Panc1 (cell line): ENCODE measurements at regions not wholly inside any gene's neighbourhood (a gene's known extent, or its start where the extent isn't known, plus 50 kb on each side); places are given as distances from the start of the nearest gene placed in this dataset.
A peak's percentile ranks its signal among the peaks of the same experiment; 100 is the strongest.

Experiments used
- ATAC-seq: fragments of 200-7000 bp; cut with Tn5 transposase; 2 replicates; pipeline ENCODE4 v1.9.1; 2020; ENCODE audit warnings: mild to moderate bottlenecking, moderate library complexity
- BruUV-seq: library from RNA; stranded (reverse); fragments of 400-500 nt; replicated peaks from 2 replicates; lab custom pipeline; 2021; lab: Mats Ljungman, UMichigan
- CTCF ChIA-PET: fragments of 300-600 bp; sonication (Branson Sonifier 250); formaldehyde crosslinking; loops from one replicate; lab custom pipeline; 2022; ENCODE audit warnings: antibody characterized with exemption; lab: Charles Lee
- POLR2A ChIA-PET: fragments of 300-600 bp; sonication (Branson Sonifier 250); formaldehyde crosslinking; loops from one replicate; lab custom pipeline; 2022; ENCODE audit warnings: antibody characterized with exemption; lab: Charles Lee
- DNase-seq: peaks from one replicate; pipeline ENCODE4 v3.0.0-alpha.2; 2010; ENCODE audit warnings: low read depth, low spot score
- H3K27ac ChIP-seq: 2 replicates; pipeline ENCODE4 v1.5.1; 2011; ENCODE audit warnings: mild to moderate bottlenecking, low read length, inconsistent platforms
- H3K27me3 ChIP-seq: fragments of 200-500 bp; sonication (Bioruptor generic); 2 replicates; pipeline ENCODE4 v1.6.0; 2014; ENCODE audit warnings: low read length, inconsistent platforms; ENCODE audit not compliant: control insufficient read depth, insufficient read depth
- H3K36me3 ChIP-seq: fragments of 200-500 bp; sonication (Bioruptor generic); 2 replicates; pipeline ENCODE4 v1.5.1; 2014; ENCODE audit warnings: inconsistent platforms, mild to moderate bottlenecking, low read length, moderate library complexity; ENCODE audit not compliant: control insufficient read depth, insufficient read depth
- H3K4me1 ChIP-seq: 2 replicates; pipeline ENCODE4 v1.5.1; 2011; ENCODE audit warnings: inconsistent platforms, mild to moderate bottlenecking, low read length, moderate library complexity; ENCODE audit not compliant: control insufficient read depth, insufficient read depth
- H3K4me3 ChIP-seq, 2 experiments: 2 replicates each; pipeline ENCODE4 v1.5.1; 2011 to 2012; ENCODE audit warnings: low read depth in 2 of 2, low read length in 2 of 2, mild to moderate bottlenecking in 2 of 2, inconsistent platforms in 1 of 2, moderate library complexity in 1 of 2
- H3K9me3 ChIP-seq: fragments of 200-500 bp; sonication (Bioruptor generic); 2 replicates; pipeline ENCODE4 v1.5.1; 2014; ENCODE audit warnings: low read depth, mild to moderate bottlenecking, inconsistent platforms, low read length, moderate library complexity; ENCODE audit not compliant: control insufficient read depth, insufficient read depth
- CTCF ChIP-seq: fragments of 450-650 bp; IDR thresholded peaks from 2 replicates; pipeline ENCODE4 v1.5.1; 2017; ENCODE audit warnings: mild to moderate bottlenecking
- POLR2AphosphoS5 ChIP-seq: IDR thresholded peaks from 2 replicates; pipeline ENCODE4 v1.6.1; 2012; ENCODE audit warnings: mild to moderate bottlenecking, low read depth, low read length, moderate library complexity
- REST ChIP-seq, 2 experiments: IDR thresholded peaks; 2 replicates each; pipeline ENCODE4 v1.6.1; 2011 to 2012; ENCODE audit warnings: low read depth in 2 of 2, control low read depth in 1 of 2, low read length in 1 of 2, mild to moderate bottlenecking in 1 of 2, moderate library complexity in 1 of 2; ENCODE audit not compliant: insufficient read depth in 1 of 2
- SIN3A ChIP-seq: IDR thresholded peaks from 2 replicates; pipeline ENCODE4 v1.6.1; 2012; ENCODE audit warnings: low read depth, mild to moderate bottlenecking, low read length, moderate library complexity, borderline replicate concordance; ENCODE audit not compliant: insufficient read depth
- TCF7L2 ChIP-seq: IDR thresholded peaks from 2 replicates; pipeline ENCODE4 v1.6.1; 2011; ENCODE audit warnings: mild to moderate bottlenecking, low read depth, low read length, inconsistent platforms
- in situ Hi-C: cut with HindIII; loops from 2 replicates; pipeline ENCODE4 v1.10.0; 2016; ENCODE audit warnings: low sequenced_read_pairs, low pct_unique_long_range_greater_than_20kb
- intact Hi-C: fragments of 100-400 bp; cut with micrococcal nuclease; formaldehyde crosslinking; loops from one replicate; pipeline ENCODE4 v1.10.0; 2022; ENCODE audit not compliant: unreplicated experiment

DNA sequence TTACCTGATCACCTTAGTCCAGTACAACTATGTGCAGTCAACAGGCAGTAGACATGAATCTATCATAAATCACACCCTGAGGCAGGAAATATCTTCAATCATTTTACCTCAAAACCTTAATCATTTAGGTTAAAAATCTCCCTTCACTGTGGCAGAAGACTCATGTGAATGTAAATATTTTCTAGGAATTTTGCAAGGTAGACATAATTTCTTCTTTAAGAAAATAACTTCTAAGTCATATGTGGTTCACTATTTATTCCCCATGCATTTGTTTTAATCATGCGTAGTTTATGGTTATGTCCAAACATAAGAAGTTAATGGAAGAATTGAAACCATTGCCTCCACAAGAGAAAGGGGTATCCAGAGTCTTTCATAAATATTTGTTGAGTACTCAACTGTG is 97.0 kb downstream of the HMHB1 start:
- H3K9me3 ChIP-seq: no peaks in the 10 kb centered on the region
- no peaks in the 10 kb centered on the region for H3K27me3 ChIP-seq
- H3K27ac ChIP-seq: no peak overlapping the region
- DNase-seq (no peak), ATAC-seq (no peak)
- intact Hi-C loops: no loop called here
- no peak overlapping the region for H3K4me3 ChIP-seq
- ChIA-PET CTCF (no interaction called here), POLR2A (no interaction called here)
- no peaks in the 10 kb centered on the region for H3K4me1 ChIP-seq
- H3K36me3 ChIP-seq: no peaks in the 10 kb centered on the region
- in situ Hi-C loops: no loop called here
- BruUV-seq: no TSS peak
- TF ChIP-seq CTCF (no peak), TCF7L2 (no peak), SIN3A (no peak), POLR2AphosphoS5 (no peak), REST (IDR thresholded peaks at IDR 0.05; ENCODE audit: insufficient read depth in 1 of 2, low read depth in 2 of 2, low read length in 1 of 2) (no peak)

DNA sequence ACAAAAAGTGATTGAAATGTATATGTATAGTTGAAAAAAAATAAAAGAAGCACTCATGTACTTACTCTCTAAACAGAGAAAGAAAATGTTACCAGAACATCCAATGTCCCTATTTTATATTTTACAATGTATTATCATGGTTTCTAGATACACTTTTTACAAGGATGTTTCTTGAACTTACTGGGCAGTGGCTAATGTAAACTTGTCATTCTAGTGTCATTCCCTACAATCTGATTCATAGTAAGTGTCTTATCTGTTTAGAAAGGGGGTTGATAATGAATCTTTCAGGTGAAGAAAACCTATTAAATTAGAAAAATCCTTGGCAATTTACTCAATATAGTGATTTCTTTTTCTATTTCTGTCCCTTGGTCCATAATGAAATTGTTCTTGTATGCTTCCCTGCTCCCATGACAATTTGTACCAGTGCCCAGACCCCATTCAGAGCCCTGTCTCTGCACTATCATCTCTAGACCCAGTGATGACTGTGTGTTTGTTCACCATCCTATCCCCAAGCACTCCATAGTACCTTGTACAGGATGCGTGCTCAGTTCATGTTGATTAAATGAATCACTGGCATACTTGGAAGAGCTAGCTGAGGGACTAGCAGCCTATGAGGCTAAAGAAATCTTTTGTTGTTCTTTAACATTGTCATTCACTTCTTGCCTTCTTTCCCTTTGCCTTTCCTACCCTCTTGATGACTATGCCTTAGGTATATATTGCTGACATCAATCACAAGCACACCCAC is 101.2 kb downstream of the HMHB1 start:
- ATAC-seq: peak; percentile 73
- ChIA-PET CTCF (no interaction called here), POLR2A (no interaction called here)
- no peaks in the 10 kb centered on the region for H3K27me3 ChIP-seq
- in situ Hi-C loops (no loop called here), intact Hi-C loops (no loop called here)
- no peak overlapping the region for H3K4me3 ChIP-seq
- H3K9me3 ChIP-seq: no peaks in the 10 kb centered on the region
- DNase-seq: peak; percentile 61
- TF ChIP-seq TCF7L2: no peak
- no peak for TF ChIP-seq POLR2AphosphoS5
- TF ChIP-seq REST (IDR thresholded peaks at IDR 0.05; ENCODE audit: insufficient read depth in 1 of 2, low read depth in 2 of 2, low read length in 1 of 2): no peak
- no peak for TF ChIP-seq SIN3A
- TF ChIP-seq CTCF: no peak
- no peaks in the 10 kb centered on the region for H3K4me1 ChIP-seq
- no peak overlapping the region for H3K27ac ChIP-seq
- no TSS peak for BruUV-seq
- no peaks in the 10 kb centered on the region for H3K36me3 ChIP-seq
